NT2/D1 (cell line): ENCODE measurements at regions not wholly inside any gene's neighbourhood (a gene's known extent, or its start where the extent isn't known, plus 50 kb on each side); places are given as distances from the start of the nearest gene placed in this dataset.

Source experiments
- SUZ12 ChIP-seq: IDR thresholded peaks from 2 replicates; pipeline ENCODE4 v1.6.1; 2011; ENCODE audit not compliant: insufficient read length, insufficient read depth; ENCODE audit errors: extremely low read depth
- YY1 ChIP-seq: IDR thresholded peaks from 2 replicates; pipeline ENCODE4 v1.6.1; 2011; ENCODE audit not compliant: insufficient read length, insufficient read depth
- ZNF274 ChIP-seq: IDR thresholded peaks from 2 replicates; pipeline ENCODE4 v1.6.1; 2011; ENCODE audit warnings: mild to moderate bottlenecking, low read depth, low read length

- TF ChIP-seq SUZ12 (no peak), ZNF274 (no peak), YY1 (no peak)
Measured at GRCh38 chr1:69109277-69109676, 458.4 kb upstream of the LRRC7 start.
